GM21717 (cell line): ENCODE measurements at regions not wholly inside any gene's neighbourhood (a gene's known extent, or its start where the extent isn't known, plus 50 kb on each side); places are given as distances from the start of the nearest gene placed in this dataset.
"Not testable (repeated sequence)": the region's sequence is repeated elsewhere in the genome, so short reads cannot be mapped to it uniquely, and the experiment has no call there.

Experiments used
- ATAC-seq: cut with Tn5 transposase; IDR thresholded peaks from one replicate; pipeline ENCODE4 v1.9.1; 2021; ENCODE audit warnings: mild to moderate bottlenecking, moderate library complexity; ENCODE audit not compliant: unreplicated experiment

GRCh38 chr9:27671636-27672035, 98.4 kb upstream of the C9orf72 start:
- no peak for ATAC-seq

- ATAC-seq: no peak
Observed at GRCh38 chr9:27672718-27673117, 99.4 kb upstream of the C9orf72 start.

- ATAC-seq: no peak
Observed at GRCh38 chr9:27673641-27674040, 100.4 kb upstream of the C9orf72 start.

- no peak for ATAC-seq
Observed at GRCh38 chr9:27675354-27675753, 102.1 kb upstream of the C9orf72 start.

- no peak for ATAC-seq
Observed at GRCh38 chr9:27676827-27677226, 103.5 kb upstream of the C9orf72 start.

- no peak for ATAC-seq
Observed at GRCh38 chr9:27679338-27679737, 106.1 kb upstream of the C9orf72 start.

- ATAC-seq: no peak
Observed at GRCh38 chr9:27683181-27683580, 109.9 kb upstream of the C9orf72 start.

- ATAC-seq: no peak
Observed at GRCh38 chr9:27688954-27689353, 115.7 kb upstream of the C9orf72 start.

- ATAC-seq: not testable (repeated sequence)
Observed at GRCh38 chr9:27690816-27691215, 117.5 kb upstream of the C9orf72 start.

- no peak for ATAC-seq
Observed at GRCh38 chr9:27699621-27700020, 126.3 kb upstream of the C9orf72 start.

GRCh38 chr9:27701016-27701415, 127.7 kb upstream of the C9orf72 start:
- ATAC-seq: no peak

- ATAC-seq: no peak
Observed at GRCh38 chr9:27701587-27701986, 128.3 kb upstream of the C9orf72 start.

GRCh38 chr9:27703216-27703980, 130.1 kb upstream of the C9orf72 start:
- ATAC-seq: no peak

- no peak for ATAC-seq
Observed at GRCh38 chr9:27711241-27711640, 138.0 kb upstream of the C9orf72 start.

GRCh38 chr9:27712806-27713205, 139.5 kb upstream of the C9orf72 start:
- no peak for ATAC-seq

GRCh38 chr9:27714388-27714787, 141.1 kb upstream of the C9orf72 start:
- ATAC-seq: no peak

GRCh38 chr9:27715651-27716050, 142.4 kb upstream of the C9orf72 start:
- ATAC-seq: no peak

GRCh38 chr9:27717991-27718390, 144.7 kb upstream of the C9orf72 start:
- ATAC-seq: no peak

- ATAC-seq: no peak
Observed at GRCh38 chr9:27719711-27720110, 146.4 kb upstream of the C9orf72 start.

- ATAC-seq: no peak
Observed at GRCh38 chr9:27722866-27723265, 149.6 kb upstream of the C9orf72 start.

- ATAC-seq: no peak
Observed at GRCh38 chr9:27726244-27727081, 153.2 kb upstream of the C9orf72 start.

- no peak for ATAC-seq
Observed at GRCh38 chr9:27732494-27732893, 159.2 kb upstream of the C9orf72 start.
